GM18868 (cell line): ENCODE measurements at regions not wholly inside any gene's neighbourhood (a gene's known extent, or its start where the extent isn't known, plus 50 kb on each side); places are given as distances from the start of the nearest gene placed in this dataset.
"Not testable (repeated sequence)": the region's sequence is repeated elsewhere in the genome, so short reads cannot be mapped to it uniquely, and the experiment has no call there.

Experiments
- ATAC-seq: cut with Tn5 transposase; IDR thresholded peaks from one replicate; pipeline ENCODE4 v1.9.1; 2021; ENCODE audit warnings: mild to moderate bottlenecking, moderate library complexity; ENCODE audit not compliant: unreplicated experiment

DNA sequence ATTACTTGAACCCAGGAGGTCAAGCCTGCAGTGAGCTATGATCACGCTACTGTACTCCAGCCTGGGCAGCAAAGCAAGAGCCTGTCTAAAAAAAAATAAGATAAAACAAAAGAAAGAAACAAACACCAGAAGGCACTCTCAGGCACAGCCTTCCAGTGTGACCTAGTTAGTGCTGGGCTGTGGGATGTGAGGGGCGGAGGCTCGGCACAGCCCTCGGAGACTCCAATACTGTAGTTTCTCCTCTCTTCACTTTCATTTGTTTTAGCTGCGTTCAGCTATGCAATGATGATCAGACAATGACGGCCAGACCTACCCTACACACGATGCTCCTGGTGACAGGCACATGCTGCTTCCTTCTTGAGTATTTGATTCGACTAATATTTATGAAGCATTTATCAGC, 127.7 kb downstream of the SOCS6 start:
- no peak for ATAC-seq

GRCh38 chr18:70415823-70416488, 127.1 kb downstream of the SOCS6 start:
- no peak for ATAC-seq

GRCh38 chr18:70414315-70414900, 125.6 kb downstream of the SOCS6 start:
- no peak for ATAC-seq

DNA sequence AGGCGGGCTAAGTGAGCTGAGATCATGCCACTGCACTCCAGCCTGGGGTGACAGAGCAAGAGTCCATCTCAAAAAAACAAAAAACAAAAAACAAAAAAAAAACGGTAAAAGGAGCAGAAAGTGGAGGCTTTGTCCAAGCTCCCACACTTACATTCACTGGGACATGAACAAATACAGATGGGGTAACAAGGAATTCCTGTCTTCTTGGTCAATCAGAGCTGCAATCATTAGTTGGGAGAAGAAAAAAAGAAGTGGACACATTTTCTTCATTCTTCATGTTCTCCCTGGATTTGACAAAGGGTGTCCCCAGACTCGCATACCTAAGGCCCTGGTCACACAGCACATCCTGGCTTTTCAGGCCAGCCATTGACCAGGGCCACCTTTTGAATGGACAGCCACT, 124.6 kb downstream of the SOCS6 start:
- ATAC-seq, result no peak

DNA sequence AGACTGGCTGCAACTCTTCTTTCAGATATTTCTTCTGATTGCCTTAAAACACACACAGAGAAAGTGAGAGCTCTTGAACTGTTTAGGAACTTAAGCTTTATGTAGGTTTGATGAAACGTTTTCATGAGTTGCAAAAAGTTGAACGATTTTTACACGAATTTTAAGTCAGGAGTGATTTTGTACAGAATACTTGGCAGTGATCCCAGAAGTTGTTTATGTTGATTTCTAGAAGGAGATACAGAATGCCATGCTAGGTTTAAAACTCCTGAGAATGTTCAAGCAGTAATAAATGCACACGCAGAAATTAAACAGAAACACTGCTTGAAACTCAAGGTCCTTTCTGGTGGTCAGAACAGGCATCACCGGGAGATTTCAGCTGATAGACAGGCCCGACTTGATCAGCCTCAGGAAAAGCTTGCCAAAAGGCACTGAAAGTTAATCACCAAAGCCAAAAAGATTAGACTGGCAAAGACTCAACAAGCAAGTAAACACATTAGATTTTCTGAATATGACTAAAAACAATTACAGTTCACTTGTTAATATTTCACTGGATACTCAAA, 123.1 kb downstream of the SOCS6 start:
- no peak for ATAC-seq

DNA sequence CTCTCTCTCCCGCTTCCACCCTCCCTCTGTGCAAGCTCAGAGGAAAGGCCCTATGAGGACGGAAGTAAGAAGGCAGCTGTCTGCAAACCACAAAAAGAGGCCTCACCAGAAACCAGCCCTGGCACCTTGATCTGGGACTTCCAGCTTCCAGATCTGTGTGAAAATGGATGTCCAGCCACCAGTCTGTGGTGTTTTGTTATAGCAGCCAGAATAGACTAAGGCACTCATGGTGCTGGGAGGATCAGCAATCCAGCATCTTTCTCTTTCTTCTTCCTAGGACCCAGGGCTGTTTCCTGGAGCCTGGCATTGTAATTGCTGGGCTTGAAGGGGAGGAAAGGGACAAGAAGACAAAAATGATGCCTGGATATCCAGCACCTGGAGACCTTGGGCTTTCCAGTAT, 122.5 kb downstream of the SOCS6 start:
- ATAC-seq, result no peak

DNA sequence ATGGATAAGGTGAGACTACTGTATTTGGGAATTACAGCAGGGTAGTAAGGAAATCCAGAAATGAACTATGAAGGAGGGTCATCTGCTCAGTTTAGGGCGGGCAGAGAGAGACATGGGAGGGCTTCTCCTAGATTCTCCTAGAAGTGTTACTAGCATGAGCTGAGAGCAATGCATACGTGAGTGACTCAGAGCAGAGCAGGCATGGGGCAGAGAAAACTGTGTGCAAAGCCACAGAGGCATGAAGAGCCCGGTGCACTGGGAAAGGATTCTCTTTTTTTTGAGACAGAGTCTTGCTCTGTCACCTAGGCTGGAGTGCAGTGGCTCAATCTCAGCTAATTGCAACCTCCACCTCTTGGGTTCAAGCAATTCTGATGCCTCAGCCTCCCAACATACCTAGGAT, 116.2 kb downstream of the SOCS6 start:
- no peak for ATAC-seq

DNA sequence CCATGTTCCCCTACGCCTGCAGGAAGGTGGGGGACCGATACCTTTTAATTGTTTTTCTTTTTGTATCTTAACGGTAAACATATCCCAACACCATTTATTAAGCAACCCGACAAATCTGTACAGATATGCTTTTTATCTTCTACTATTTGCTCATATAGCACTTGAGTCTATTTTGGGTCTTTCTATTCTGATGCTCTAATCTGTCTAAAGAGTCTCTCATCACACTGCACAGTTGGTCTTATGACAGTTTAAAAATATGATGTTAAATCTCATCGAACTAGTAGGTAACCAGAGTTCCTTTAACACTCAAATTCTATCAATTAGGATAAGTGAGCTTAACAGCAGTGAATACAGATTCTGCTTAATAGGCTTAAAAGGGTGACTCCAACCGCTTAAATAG, 111.6 kb downstream of the SOCS6 start:
- no peak for ATAC-seq

DNA sequence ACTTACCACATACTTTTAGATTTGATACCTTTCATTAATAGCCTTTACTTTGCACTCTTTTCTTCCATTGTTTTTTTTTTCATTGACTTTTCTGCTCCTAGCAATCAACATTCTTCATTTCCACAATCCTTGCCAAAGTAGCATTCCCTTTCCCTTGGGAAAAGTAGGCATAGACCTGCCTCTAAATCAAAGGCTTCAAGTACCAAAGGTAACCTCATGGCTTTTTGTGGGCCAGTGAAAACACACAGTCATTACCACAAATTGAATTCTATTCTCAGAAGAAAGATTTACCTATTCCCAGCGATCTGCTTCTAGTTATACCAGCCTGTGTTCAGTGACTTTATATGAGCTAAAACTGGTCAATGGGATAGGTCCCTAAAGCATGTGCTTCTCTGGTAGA, 109.2 kb downstream of the SOCS6 start:
- no peak for ATAC-seq

DNA sequence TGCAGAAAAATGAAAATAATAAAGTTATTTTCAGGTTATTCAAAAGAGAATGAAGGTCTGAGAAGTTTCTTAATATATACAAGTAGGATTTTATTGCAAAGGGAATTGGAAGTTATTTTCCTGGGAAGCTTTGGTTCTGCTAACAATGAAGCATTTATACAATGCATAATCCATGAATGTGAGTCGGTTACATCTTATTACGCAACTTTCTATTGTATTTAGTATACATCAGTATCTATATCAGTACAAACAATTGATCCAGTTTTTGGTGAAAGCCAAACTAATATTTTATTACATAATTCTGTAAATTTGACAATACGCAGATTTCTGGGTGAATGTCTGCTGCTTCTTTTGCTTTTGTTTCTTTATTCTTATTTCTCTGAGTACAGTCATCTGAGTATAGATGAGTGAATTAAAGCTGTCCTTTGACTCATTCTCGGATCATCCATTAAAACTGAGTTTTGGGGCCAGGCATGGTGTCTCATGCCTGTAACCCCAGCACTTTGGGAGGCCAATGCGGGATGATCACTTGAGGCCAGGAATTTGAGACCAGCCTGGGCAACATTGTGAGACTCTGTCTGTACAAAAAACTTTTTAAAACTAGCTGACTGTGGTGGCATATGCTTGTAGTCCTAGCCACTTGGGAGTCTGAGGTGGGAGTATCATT, 108.5 kb downstream of the SOCS6 start:
- ATAC-seq, result no peak

GRCh38 chr18:70395771-70396170, 106.9 kb downstream of the SOCS6 start:
- not testable (repeated sequence) for ATAC-seq

DNA sequence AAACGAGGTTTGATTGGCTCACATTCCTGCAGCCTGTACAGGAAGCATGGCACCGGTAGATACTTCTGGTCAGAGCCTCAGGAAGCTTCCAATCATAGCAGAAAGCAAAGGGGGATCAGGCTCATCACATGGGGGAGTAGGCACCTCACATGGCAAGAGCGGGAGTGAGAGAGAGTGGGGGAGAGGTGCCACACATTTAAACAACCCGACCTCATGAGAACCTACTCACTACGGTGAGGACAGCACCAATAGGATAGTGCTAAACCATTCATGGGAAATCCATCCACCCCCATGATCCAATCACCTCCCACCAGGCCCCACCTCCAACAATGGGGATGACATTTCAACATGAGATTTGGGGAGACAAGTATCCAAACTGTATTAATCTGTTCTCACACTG, 105.8 kb downstream of the SOCS6 start:
- no peak for ATAC-seq

GRCh38 chr18:70390371-70391090, 101.7 kb downstream of the SOCS6 start:
- ATAC-seq, result no peak

DNA sequence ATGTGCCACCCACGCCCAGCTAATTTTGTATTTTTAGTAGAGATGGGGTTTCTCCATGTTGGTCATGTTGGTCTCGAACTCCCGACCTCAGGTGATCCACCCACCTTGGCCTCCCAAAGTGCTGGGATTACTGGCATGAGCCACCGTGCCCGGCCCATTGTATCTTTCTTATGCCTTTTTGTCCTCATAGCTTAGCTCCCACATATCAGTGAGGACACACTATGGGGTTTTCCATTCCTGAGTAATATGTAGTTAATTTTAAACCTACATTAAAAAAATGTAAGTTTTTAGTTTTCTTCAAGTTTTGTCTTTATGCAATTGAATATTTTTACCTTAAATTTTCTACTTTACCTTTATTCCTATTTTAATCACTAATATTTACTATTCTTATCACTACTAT, 100.2 kb downstream of the SOCS6 start:
- ATAC-seq, result not testable (repeated sequence)

DNA sequence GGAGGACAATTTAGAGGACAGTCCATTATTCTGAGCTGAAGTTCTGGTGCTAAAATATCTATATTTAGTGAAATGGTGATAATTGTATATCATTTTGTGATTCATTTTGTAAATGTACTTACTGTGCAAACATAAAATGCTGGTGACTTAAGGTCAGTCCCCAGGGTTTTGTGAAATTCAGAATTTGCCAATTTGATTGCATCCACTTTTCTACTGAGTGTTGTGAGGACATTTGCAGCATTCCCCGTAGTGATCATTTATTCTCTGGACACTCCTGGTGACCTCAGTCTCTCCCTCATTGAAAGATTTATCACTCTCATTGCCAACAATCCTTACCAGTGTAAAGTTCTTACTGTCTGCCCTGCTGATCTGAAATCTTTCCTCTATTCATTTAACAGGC, 98.2 kb downstream of the SOCS6 start:
- no peak for ATAC-seq

DNA sequence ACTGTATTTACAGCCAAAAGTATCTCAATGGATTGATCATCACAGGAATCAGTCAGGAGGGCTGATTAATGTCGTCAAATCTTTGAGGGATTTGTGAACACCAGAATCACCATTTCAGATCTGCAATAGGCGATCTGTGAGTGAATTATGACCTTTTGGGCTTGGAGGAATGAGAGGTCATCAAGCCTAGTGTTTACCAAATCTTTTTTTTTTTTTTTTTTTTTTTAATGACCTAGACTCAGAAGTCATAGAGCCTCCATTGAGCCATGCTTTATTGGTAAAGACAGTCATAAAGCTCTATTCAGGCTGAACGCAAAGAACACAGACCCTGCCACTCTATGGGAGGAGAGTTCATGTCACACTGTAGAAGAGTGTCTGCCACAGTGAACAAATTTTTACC, 97.7 kb downstream of the SOCS6 start:
- ATAC-seq, result no peak

GRCh38 chr18:70385474-70385873, 96.6 kb downstream of the SOCS6 start:
- ATAC-seq, result no peak

GRCh38 chr18:70384181-70384790, 95.4 kb downstream of the SOCS6 start:
- no peak for ATAC-seq

DNA sequence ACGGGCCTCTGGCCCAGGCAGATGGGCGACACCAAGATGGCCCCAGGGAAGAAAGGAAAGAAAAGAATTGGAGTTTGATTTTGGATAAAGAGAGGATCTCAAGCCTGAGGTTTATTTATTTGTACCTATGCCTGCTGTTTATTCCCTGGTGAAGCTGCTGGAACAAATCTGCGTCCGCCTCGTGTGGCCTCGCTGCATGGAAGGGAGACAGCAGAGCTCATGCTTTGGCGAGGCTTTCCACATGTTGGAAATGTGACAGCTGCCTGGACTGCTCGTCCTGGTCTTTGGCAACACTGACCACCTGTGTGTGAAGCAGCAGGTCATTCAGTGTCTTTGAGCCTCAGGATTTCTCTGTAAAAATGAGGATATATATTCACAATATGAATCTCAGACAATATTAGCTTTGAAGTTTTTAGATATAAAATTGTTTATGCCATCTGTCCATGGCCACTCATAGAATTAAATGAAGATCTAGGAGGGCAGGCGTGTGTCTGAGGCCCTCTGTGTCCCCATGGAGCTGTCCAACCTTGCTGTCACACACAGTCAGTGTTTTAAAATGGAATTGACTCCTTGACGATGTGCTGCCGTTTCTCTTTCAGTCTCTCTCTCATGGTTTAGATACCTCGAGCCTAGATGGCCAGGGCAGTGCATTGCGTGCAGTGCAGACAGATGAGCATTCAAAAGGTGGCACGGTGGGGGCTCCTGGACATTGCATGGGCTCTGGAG, 94.3 kb downstream of the SOCS6 start:
- no peak for ATAC-seq

- ATAC-seq, result no peak
Measured at GRCh38 chr18:70382017-70382416, 93.2 kb downstream of the SOCS6 start.
